PC-9 (cell line): ENCODE measurements at regions not wholly inside any gene's neighbourhood (a gene's known extent, or its start where the extent isn't known, plus 50 kb on each side); places are given as distances from the start of the nearest gene placed in this dataset.

Source experiments
- BruUV-seq: library from RNA; stranded (reverse); fragments of 400-500 nt; replicated peaks from 2 replicates; lab custom pipeline; 2021; lab: Mats Ljungman, UMichigan
- CTCF ChIA-PET: fragments of 300-600 bp; sonication (Branson Sonifier 250); formaldehyde crosslinking; loops from one replicate; lab custom pipeline; 2022; ENCODE audit warnings: antibody characterized with exemption; lab: Charles Lee
- POLR2A ChIA-PET: fragments of 300-600 bp; sonication (Branson Sonifier 250); formaldehyde crosslinking; loops from one replicate; lab custom pipeline; 2022; ENCODE audit warnings: antibody characterized with exemption; ENCODE audit not compliant: unreplicated experiment; lab: Charles Lee
- DNase-seq, 2 experiments: peaks; one replicate each; pipeline versions ENCODE4 v3.0.0 to v3.0.0-alpha.2; 2015 to 2022; ENCODE audit warnings: mixed read lengths in 1 of 2
- H2AFZ ChIP-seq: fragments of 200-600 bp; sonication (generic); 2 replicates; pipeline ENCODE4 v1.8.1; 2017; ENCODE audit warnings: antibody characterized with exemption
- H3F3A ChIP-seq: fragments of 200-600 bp; sonication (generic); 2 replicates; pipeline ENCODE4 v1.8.1; 2017; ENCODE audit warnings: antibody characterized with exemption, mild to moderate bottlenecking, low read depth; ENCODE audit not compliant: insufficient read depth
- H3K27ac ChIP-seq: fragments of 200-600 bp; sonication (generic); 2 replicates; pipeline ENCODE4 v1.6.1; 2016; ENCODE audit warnings: mixed run types
- H3K27me3 ChIP-seq: fragments of 200-600 bp; sonication (generic); 2 replicates; pipeline ENCODE4 v1.6.1; 2016; ENCODE audit warnings: low read depth, mixed run types; ENCODE audit not compliant: insufficient read depth
- H3K36me3 ChIP-seq: fragments of 200-600 bp; sonication (generic); 2 replicates; pipeline ENCODE4 v1.6.1; 2016; ENCODE audit warnings: low read depth, mixed run types
- H3K4me1 ChIP-seq: fragments of 200-600 bp; sonication (generic); replicated peaks from 2 replicates; pipeline ENCODE4 v1.6.1; 2016; ENCODE audit warnings: mixed run types; ENCODE audit not compliant: insufficient read depth
- H3K4me2 ChIP-seq: fragments of 200-600 bp; sonication (generic); 2 replicates; pipeline ENCODE4 v1.6.1; 2017; ENCODE audit warnings: mixed run types
- H3K4me3 ChIP-seq: fragments of 200-600 bp; sonication (generic); 2 replicates; pipeline ENCODE4 v1.6.1; 2016; ENCODE audit warnings: mixed run types
- H3K79me2 ChIP-seq: fragments of 200-600 bp; sonication (generic); 2 replicates; pipeline ENCODE4 v1.6.1; 2017; ENCODE audit warnings: low read depth, mixed run types
- H3K9me2 ChIP-seq: fragments of 200-600 bp; sonication (generic); 2 replicates; pipeline ENCODE4 v1.8.1; 2017; ENCODE audit warnings: mild to moderate bottlenecking; ENCODE audit not compliant: insufficient read depth
- H3K9me3 ChIP-seq: fragments of 200-600 bp; sonication (generic); 2 replicates; pipeline ENCODE4 v1.8.1; 2016; ENCODE audit warnings: low read depth; ENCODE audit not compliant: insufficient read depth
- H4K20me1 ChIP-seq: fragments of 200-600 bp; sonication (generic); 2 replicates; pipeline ENCODE4 v1.8.1; 2017; ENCODE audit not compliant: insufficient read depth
- EZH2 ChIP-seq: fragments of 200-600 bp; sonication (generic); IDR thresholded peaks from 2 replicates; pipeline ENCODE4 v1.8.0; 2017; ENCODE audit warnings: antibody characterized with exemption, low read depth
- intact Hi-C: fragments of 100-400 bp; cut with micrococcal nuclease; formaldehyde crosslinking; loops from one replicate; pipeline ENCODE4 v1.10.0; 2022; ENCODE audit not compliant: unreplicated experiment
- TF ChIP-seq, protein P1 (sequence below): fragments of 200-600 bp; sonication (generic); conservative IDR thresholded peaks from 2 replicates; pipeline ENCODE4 v1.6.1; 2017; ENCODE audit warnings: mixed run types, antibody characterized with exemption, mild to moderate bottlenecking, moderate library complexity

DNA sequence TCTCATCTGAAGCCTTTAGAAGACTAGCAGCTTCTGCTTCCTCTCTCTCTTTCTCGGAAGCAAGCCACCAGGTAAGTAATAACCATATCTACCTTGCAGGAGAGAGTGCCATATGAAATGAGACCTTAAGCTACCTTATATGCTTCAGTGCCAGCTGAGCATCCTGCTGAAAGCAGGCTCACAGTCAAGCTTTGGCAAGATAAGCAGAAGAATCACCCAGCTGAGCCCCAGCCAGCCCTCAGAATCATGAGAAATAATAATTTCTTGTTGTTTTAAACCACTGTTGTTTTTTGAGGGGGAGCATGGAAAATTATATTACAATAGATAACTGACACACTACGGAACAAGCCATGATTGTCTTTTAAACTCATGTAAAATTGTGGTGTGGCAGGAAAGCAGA lies 514.4 kb downstream of the MBD2 start:
- ChIA-PET POLR2A (no interaction called here), CTCF (no interaction called here)
- H2AFZ ChIP-seq = no peak overlapping the region
- no peaks in the 10 kb centered on the region for H4K20me1 ChIP-seq
- H3K4me2 ChIP-seq = no peak overlapping the region
- intact Hi-C loops = no loop called here
- no peak overlapping the region for H3K4me3 ChIP-seq
- H3K79me2 ChIP-seq = no peaks in the 10 kb centered on the region
- no peaks in the 10 kb centered on the region for H3K4me1 ChIP-seq
- H3F3A ChIP-seq = no peaks in the 10 kb centered on the region
- no peaks in the 10 kb centered on the region for H3K36me3 ChIP-seq
- no peaks in the 10 kb centered on the region for H3K9me2 ChIP-seq
- TF ChIP-seq EZH2 = no peak
- TF ChIP-seq, protein P1, sequence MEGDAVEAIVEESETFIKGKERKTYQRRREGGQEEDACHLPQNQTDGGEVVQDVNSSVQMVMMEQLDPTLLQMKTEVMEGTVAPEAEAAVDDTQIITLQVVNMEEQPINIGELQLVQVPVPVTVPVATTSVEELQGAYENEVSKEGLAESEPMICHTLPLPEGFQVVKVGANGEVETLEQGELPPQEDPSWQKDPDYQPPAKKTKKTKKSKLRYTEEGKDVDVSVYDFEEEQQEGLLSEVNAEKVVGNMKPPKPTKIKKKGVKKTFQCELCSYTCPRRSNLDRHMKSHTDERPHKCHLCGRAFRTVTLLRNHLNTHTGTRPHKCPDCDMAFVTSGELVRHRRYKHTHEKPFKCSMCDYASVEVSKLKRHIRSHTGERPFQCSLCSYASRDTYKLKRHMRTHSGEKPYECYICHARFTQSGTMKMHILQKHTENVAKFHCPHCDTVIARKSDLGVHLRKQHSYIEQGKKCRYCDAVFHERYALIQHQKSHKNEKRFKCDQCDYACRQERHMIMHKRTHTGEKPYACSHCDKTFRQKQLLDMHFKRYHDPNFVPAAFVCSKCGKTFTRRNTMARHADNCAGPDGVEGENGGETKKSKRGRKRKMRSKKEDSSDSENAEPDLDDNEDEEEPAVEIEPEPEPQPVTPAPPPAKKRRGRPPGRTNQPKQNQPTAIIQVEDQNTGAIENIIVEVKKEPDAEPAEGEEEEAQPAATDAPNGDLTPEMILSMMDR = no peak
- BruUV-seq = no TSS peak
- no peak overlapping the region for H3K27ac ChIP-seq
- no peak for DNase-seq
- no peaks in the 10 kb centered on the region for H3K9me3 ChIP-seq
- no peaks in the 10 kb centered on the region for H3K27me3 ChIP-seq

DNA sequence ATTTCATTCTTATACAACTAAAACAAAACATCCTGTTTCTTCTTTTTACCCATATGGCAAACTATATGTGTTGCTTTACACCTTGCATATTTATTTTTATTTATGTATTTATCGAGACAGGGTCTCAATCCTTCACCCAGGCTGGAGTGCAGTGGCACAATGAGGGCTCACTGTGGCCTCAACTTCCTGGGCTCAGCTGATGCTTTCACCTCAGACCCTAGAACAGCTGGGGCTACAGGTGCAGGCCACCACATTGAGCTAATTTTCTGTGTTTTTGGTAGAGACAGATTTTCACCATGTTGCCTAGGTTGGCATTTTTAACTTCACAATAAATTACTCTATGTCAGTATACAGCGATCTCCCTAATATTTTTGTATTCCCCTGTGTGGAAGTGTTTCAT lies 522.0 kb downstream of the MBD2 start:
- no peak overlapping the region for H3K4me2 ChIP-seq
- no TSS peak for BruUV-seq
- no peaks in the 10 kb centered on the region for H3K27me3 ChIP-seq
- H3K27ac ChIP-seq = no peak overlapping the region
- no peak overlapping the region for H2AFZ ChIP-seq
- intact Hi-C loops = no loop called here
- H3F3A ChIP-seq = no peaks in the 10 kb centered on the region
- H4K20me1 ChIP-seq = no peaks in the 10 kb centered on the region
- ChIA-PET CTCF (interaction anchor here (0.6 kb wide), 1 partner anchor 353 kb away, joined by 3 read pairs; no protein-coding TSS in a partner anchor), POLR2A (no interaction called here)
- H3K36me3 ChIP-seq = no peaks in the 10 kb centered on the region
- DNase-seq = no peak
- no peak overlapping the region for H3K4me3 ChIP-seq
- H3K4me1 ChIP-seq = no peaks in the 10 kb centered on the region
- TF ChIP-seq EZH2 = no peak
- TF ChIP-seq, protein P1 = no peak
- no peaks in the 10 kb centered on the region for H3K79me2 ChIP-seq
- H3K9me2 ChIP-seq = no peaks in the 10 kb centered on the region
- no peaks in the 10 kb centered on the region for H3K9me3 ChIP-seq

DNA sequence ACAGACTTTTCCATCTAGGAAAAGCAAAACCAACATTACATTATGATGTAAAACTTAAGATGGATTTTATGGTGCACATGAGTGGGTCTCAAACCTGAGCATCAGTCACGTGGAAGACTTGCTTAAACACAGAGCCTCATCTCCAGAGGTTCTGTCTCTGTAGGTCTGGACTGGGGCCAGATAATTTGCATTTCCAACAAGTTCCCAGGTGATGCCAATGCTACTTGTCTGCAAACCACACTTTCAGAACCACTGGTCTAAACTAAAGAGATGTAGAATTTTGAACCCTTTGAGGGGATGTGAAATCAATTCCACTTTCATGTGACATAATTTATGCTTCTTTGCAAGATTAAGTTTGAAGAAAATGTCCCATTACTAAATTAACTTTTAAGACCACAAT lies 522.8 kb downstream of the MBD2 start:
- POLR2A ChIA-PET = no interaction called here
- H3K9me2 ChIP-seq = no peaks in the 10 kb centered on the region
- CTCF ChIA-PET = no interaction called here
- no peak overlapping the region for H3K27ac ChIP-seq
- H3K79me2 ChIP-seq = no peaks in the 10 kb centered on the region
- TF ChIP-seq, protein P1 = no peak
- TF ChIP-seq EZH2 = no peak
- no peaks in the 10 kb centered on the region for H3F3A ChIP-seq
- no peaks in the 10 kb centered on the region for H3K9me3 ChIP-seq
- BruUV-seq = no TSS peak
- no peak overlapping the region for H3K4me3 ChIP-seq
- H2AFZ ChIP-seq = no peak overlapping the region
- no peaks in the 10 kb centered on the region for H3K36me3 ChIP-seq
- no peaks in the 10 kb centered on the region; the same call in 1 of the 2 replicates for H3K27me3 ChIP-seq
- no peak for DNase-seq
- H4K20me1 ChIP-seq = no peaks in the 10 kb centered on the region
- no peak overlapping the region for H3K4me2 ChIP-seq
- intact Hi-C loops = no loop called here
- no peaks in the 10 kb centered on the region for H3K4me1 ChIP-seq
